Common myeloid progenitor, CD34-positive (primary cell): ENCODE measurements at regions not wholly inside any gene's neighbourhood (a gene's known extent, or its start where the extent isn't known, plus 50 kb on each side); places are given as distances from the start of the nearest gene placed in this dataset.
A peak's percentile ranks its signal among the peaks of the same experiment; 100 is the strongest.

Experiments used
- CTCF ChIA-PET: fragments of 350-600 bp; sonication (Branson Sonifier 250); formaldehyde crosslinking; loops from one replicate; lab custom pipeline; 2021; ENCODE audit warnings: antibody characterized with exemption; lab: Charles Lee
- POLR2A ChIA-PET: fragments of 350-600 bp; sonication (Branson Sonifier 250); formaldehyde crosslinking; loops from one replicate; lab custom pipeline; 2021; ENCODE audit warnings: antibody characterized with exemption; lab: Charles Lee
- DNase-seq, 3 donors: peaks; one replicate each; pipeline versions ENCODE4 v3.0.0 to v3.0.0-alpha.2; 2013
- H3K27ac ChIP-seq, 2 experiments: 1 replicate in 1 of 2; 2 replicates in 1 of 2; pipeline ENCODE4 v1.7.0; 2013; ENCODE audit warnings: inconsistent platforms in 2 of 2, low read length in 2 of 2, mild to moderate bottlenecking in 2 of 2, low read depth in 1 of 2, moderate library complexity in 1 of 2; ENCODE audit not compliant: severe bottlenecking in 2 of 2, insufficient read depth in 1 of 2, poor library complexity in 1 of 2
- H3K27me3 ChIP-seq, 5 experiments: replicated peaks in 2 of 5; 1 replicate in 3 of 5; 2 replicates in 2 of 5; pipeline versions ENCODE4 v1.6.1 to v1.7.0; 2013; ENCODE audit warnings: low read length in 4 of 5, mild to moderate bottlenecking in 2 of 5, moderate library complexity in 2 of 5, inconsistent platforms in 1 of 5; ENCODE audit not compliant: insufficient read depth in 5 of 5, control insufficient read depth in 4 of 5
- H3K36me3 ChIP-seq, 4 experiments: 1 replicate in 2 of 4; 2 replicates in 2 of 4; pipeline versions ENCODE4 v1.6.1 to v1.7.0; 2013; ENCODE audit warnings: low read length in 3 of 4, control low read depth in 1 of 4, mild to moderate bottlenecking in 1 of 4; ENCODE audit not compliant: control insufficient read depth in 4 of 4, insufficient read depth in 4 of 4
- H3K4me1 ChIP-seq, 4 experiments: 1 replicate in 3 of 4; 2 replicates in 1 of 4; pipeline versions ENCODE4 v1.6.1 to v1.7.1; 2013; ENCODE audit warnings: low read length in 3 of 4, mild to moderate bottlenecking in 3 of 4, control low read depth in 1 of 4, inconsistent platforms in 1 of 4, moderate library complexity in 1 of 4; ENCODE audit not compliant: control insufficient read depth in 4 of 4, insufficient read depth in 4 of 4; ENCODE audit errors: control extremely low read depth in 1 of 4
- H3K4me3 ChIP-seq, 7 experiments: 1 replicate in 4 of 7; 2 replicates in 3 of 7; pipeline versions ENCODE4 v1.5.1 to v1.7.0; 2013; ENCODE audit warnings: mild to moderate bottlenecking in 7 of 7, low read length in 6 of 7, moderate library complexity in 6 of 7, inconsistent platforms in 2 of 7, low read depth in 2 of 7, control low read depth in 1 of 7; ENCODE audit not compliant: insufficient read depth in 4 of 7, control insufficient read depth in 1 of 7; ENCODE audit errors: extremely low read depth in 1 of 7
- H3K9me3 ChIP-seq, 5 experiments: 1 replicate in 4 of 5; 2 replicates in 1 of 5; pipeline versions ENCODE4 v1.6.1 to v1.7.1; 2013; ENCODE audit warnings: low read length in 4 of 5, mild to moderate bottlenecking in 2 of 5, inconsistent platforms in 1 of 5, low read depth in 1 of 5, moderate library complexity in 1 of 5; ENCODE audit not compliant: control insufficient read depth in 4 of 5, insufficient read depth in 2 of 5; ENCODE audit errors: control extremely low read depth in 1 of 5
- WGBS: methylation state at CpG from one replicate; pipeline ENCODE4 v1.1.5; 2013; ENCODE audit not compliant: insufficient coverage; 5-methylcytosine and 5-hydroxymethylcytosine counted together

DNA sequence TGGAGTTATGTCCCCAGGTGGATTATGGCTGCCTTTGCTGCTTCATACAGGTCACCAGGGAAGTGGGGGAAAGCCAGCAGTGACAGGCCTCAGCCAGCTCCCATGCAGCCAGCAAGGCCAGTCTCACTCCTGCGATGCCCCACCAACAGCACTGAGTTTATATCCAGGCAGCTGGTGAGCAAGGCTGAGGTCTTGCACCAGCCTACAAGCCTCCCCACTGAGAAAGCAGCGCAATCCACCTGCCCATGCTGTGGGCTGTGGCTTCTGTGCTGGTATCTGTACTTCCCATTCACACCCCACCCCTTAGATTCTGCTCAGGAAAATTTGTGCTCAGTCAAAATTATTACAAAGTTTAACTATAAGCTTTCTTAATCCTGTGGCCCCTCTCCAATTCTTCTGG lies 153.5 kb downstream of the HHIP start:
- 92% methylated on average over 2 of the region's 2 CpGs for WGBS
- Histone ChIP-seq H3K4me3 (no peak overlapping the region), H3K27me3 (no peaks in the 10 kb centered on the region), H3K4me1 (no peaks in the 10 kb centered on the region), H3K36me3 (no peaks in the 10 kb centered on the region), H3K9me3 (peaks cover 0 to 2% (median 0%) of the 10 kb centered on the region in 5 experiments), H3K27ac (no peak overlapping the region)
- POLR2A ChIA-PET: no interaction called here
- CTCF ChIA-PET: no interaction called here
- peak in 1 of 3 donors; percentile 9 for DNase-seq

DNA sequence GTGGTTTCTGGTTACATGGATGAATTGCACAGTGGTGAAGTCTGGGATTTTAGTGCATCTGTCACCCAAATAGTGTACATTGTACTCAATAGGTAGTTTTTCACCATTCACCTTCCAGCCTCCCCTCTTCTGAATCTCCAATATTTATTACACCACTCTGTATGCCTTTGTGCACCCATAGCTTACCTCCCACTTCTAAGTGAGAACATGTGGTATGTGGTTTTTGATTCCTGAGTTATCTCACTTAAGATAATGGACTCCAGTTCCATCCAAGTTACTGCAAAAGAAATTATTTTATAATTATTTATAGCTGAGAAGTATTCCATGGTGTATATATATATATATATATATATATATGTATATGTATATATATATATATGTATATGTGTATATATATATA lies 155.8 kb downstream of the HHIP start:
- Histone ChIP-seq H3K4me3 (no peak overlapping the region), H3K36me3 (no peaks in the 10 kb centered on the region), H3K27me3 (no peaks in the 10 kb centered on the region), H3K9me3 (peaks cover 3 to 10% (median 5%) of the 10 kb centered on the region in 5 experiments), H3K27ac (no peak overlapping the region), H3K4me1 (no peaks in the 10 kb centered on the region)
- CTCF ChIA-PET: no interaction called here
- no peak for DNase-seq
- POLR2A ChIA-PET: no interaction called here

DNA sequence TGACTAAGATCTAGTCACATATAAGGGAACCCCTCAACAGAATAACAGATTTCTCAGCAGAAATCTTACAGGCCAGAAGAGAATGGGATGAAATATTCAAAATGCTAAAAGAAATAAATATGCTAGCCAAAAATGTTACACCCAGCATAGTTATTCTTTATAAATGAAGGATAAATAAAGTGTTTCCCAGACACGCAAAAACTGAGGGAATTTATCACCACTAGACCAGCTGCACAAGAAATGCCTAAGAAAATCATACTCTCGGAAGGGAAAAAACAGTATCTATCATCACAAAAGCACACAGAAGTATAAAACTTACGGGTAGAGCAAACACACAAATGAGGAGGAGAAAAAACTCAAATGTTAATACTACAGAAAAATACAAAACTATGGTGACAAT lies 162.1 kb downstream of the HHIP start:
- ChIA-PET POLR2A (no interaction called here), CTCF (no interaction called here)
- no peak overlapping the region for H3K27ac ChIP-seq
- WGBS: no CpG with 5 or more reads among the region's 3 CpGs
- DNase-seq: peak in 1 of 3 donors; percentile 22
- H3K27me3 ChIP-seq: no peaks in the 10 kb centered on the region
- no peaks in the 10 kb centered on the region for H3K36me3 ChIP-seq
- no peaks in the 10 kb centered on the region for H3K4me1 ChIP-seq
- H3K9me3 ChIP-seq: peaks cover 9 to 23% (median 11%) of the 10 kb centered on the region in 5 experiments
- H3K4me3 ChIP-seq: no peak overlapping the region

DNA sequence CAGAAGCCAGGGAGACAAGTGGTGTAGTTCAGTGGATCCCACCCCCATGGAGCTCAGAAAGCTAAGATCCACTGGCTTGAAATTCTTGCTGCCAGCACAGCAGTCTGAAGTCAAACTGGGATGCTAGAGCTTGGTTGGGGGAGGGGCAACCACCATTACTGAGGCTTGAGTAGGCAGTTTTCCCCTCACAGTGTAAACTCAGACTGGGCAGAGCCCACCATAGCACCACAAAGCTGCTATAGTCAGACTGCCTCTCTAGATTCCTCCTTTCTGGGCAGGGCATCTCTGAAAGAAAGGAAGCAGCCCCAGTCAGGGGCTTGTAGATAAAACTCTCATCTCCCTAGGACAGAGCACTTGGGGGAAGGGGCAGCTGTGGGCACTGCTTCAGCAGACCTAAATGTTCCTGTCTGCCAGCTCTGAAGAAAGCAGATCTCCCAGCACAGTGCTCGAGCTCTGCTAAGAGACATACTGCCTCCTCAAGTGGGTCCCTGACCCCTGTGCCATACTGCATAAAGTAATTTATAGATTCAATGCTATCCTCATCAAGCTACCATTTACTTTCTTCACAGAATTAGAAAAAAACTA lies 163.2 kb downstream of the HHIP start:
- DNase-seq: no peak
- ChIA-PET CTCF (no interaction called here), POLR2A (interaction anchor here (0.7 kb wide), 1 partner anchor 367 kb away, joined by 4 read pairs; no protein-coding TSS in a partner anchor)
- Histone ChIP-seq H3K9me3 (peaks cover 9 to 23% (median 11%) of the 10 kb centered on the region in 5 experiments), H3K4me1 (no peaks in the 10 kb centered on the region), H3K27ac (no peak overlapping the region), H3K4me3 (no peak overlapping the region), H3K36me3 (no peaks in the 10 kb centered on the region), H3K27me3 (no peaks in the 10 kb centered on the region)
- 83% methylated on average over 1 of the region's 1 CpG for WGBS

DNA sequence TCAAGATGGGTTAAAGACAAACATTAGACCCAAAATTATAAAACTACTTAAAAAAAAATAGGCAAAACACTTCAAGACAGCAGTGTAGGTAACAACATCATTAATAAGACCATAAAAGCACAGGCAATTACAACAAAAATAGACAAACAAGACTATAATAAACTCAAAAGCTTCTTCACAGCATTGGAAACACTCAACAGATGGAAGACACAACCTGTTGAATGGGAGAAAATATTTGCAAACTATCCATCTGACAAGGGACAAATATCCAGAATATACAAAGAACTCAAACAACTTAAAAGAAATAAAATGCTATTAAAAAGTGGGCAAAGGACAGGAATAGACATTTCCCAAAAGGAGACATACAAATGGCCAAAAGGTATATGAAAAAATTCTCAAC lies 170.7 kb downstream of the HHIP start:
- Histone ChIP-seq H3K27ac (no peak overlapping the region), H3K9me3 (no peaks in the 10 kb centered on the region), H3K4me1 (no peaks in the 10 kb centered on the region), H3K36me3 (no peaks in the 10 kb centered on the region), H3K27me3 (no peaks in the 10 kb centered on the region), H3K4me3 (no peak overlapping the region)
- ChIA-PET POLR2A (no interaction called here), CTCF (no interaction called here)
- DNase-seq: no peak

DNA sequence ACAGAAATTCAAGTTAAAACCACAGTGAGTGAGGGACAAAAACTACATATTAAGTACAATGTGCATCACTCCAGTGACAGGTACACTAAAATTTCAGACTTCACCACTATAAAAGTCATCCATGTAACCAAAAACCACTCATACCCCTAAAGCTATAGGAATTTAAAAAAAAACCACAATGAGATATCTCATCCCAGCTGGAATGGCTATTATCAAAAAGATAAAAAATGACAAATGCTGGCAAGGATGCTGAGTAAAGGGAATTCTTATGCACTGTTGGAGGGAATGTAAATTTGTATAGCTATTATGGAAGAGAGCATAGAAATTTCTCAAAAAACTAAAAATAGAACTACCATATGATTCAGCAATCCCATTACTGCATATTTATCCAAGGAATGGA lies 171.1 kb downstream of the HHIP start:
- H3K4me1 ChIP-seq: no peaks in the 10 kb centered on the region
- no peaks in the 10 kb centered on the region for H3K36me3 ChIP-seq
- POLR2A ChIA-PET: no interaction called here
- no peaks in the 10 kb centered on the region for H3K9me3 ChIP-seq
- DNase-seq: no peak
- H3K27me3 ChIP-seq: no peaks in the 10 kb centered on the region
- CTCF ChIA-PET: no interaction called here
- H3K4me3 ChIP-seq: no peak overlapping the region
- no peak overlapping the region for H3K27ac ChIP-seq

DNA sequence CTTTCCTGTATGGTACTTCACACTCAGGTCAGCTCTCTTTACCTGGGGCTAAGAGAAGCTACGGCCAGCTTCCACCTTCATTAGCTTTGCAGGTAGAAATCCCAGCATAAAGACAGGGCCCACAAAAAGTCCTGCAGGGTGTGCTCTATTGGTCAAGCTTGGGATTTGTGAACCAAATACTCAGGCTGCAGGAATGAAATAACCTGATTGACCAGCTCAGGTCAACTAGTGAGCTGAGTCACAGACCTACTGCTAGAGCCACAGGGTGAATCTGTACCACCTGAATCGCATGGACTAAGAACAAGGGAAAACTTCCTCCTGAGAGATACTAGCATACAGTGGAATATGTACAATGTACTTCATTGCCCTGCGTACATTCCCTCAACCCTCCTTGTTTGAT lies 172.2 kb downstream of the HHIP start:
- POLR2A ChIA-PET: no interaction called here
- H3K4me3 ChIP-seq: no peak overlapping the region
- 94% methylated on average over 2 of the region's 3 CpGs for WGBS
- no peaks in the 10 kb centered on the region for H3K4me1 ChIP-seq
- H3K27ac ChIP-seq: no peak overlapping the region
- no peaks in the 10 kb centered on the region for H3K27me3 ChIP-seq
- DNase-seq: no peak
- CTCF ChIA-PET: no interaction called here
- H3K36me3 ChIP-seq: no peaks in the 10 kb centered on the region
- no peaks in the 10 kb centered on the region for H3K9me3 ChIP-seq
